ENCODE measurements at regions not wholly inside any gene's neighbourhood (a gene's known extent, or its start where the extent isn't known, plus 50 kb on each side); places are given as distances from the start of the nearest gene placed in this dataset.

- TF ChIP-seq POLR2AphosphoS5 (IDR thresholded peaks at IDR 0.05; ENCODE audit: low read length) (no peak), RAD21 (IDR thresholded peaks at IDR 0.05; ENCODE audit: insufficient read depth, low read depth, low read length) (no peak), JUND (IDR thresholded peaks at IDR 0.05; ENCODE audit: low read depth, low read length) (no peak), FOXK2 (IDR thresholded peaks at IDR 0.05) (no peak), TBL1XR1 (IDR thresholded peaks at IDR 0.05; ENCODE audit: low read depth, low read length) (no peak), SIX5 (IDR thresholded peaks at IDR 0.05; ENCODE audit: low read depth, low read length, severe bottlenecking) (no peak), FOXM1 (IDR thresholded peaks at IDR 0.05; ENCODE audit: low read depth, low read length) (no peak), CTCF (IDR thresholded peaks at IDR 0.05 in 2 of 3, conservative IDR thresholded peaks at IDR 0.05 in 1 of 3; ENCODE audit: control insufficient read depth in 2 of 3, extremely low read depth in 1 of 3, insufficient read depth in 1 of 3, low read depth in 3 of 3, low read length in 3 of 3) (no peak), BHLHE40 (IDR thresholded peaks at IDR 0.05; ENCODE audit: borderline replicate concordance in 1 of 2, low read depth in 2 of 2, low read length in 1 of 2) (no peak), RBBP5 (conservative IDR thresholded peaks at IDR 0.05) (no peak)
- TF ChIP-seq, protein P1, sequence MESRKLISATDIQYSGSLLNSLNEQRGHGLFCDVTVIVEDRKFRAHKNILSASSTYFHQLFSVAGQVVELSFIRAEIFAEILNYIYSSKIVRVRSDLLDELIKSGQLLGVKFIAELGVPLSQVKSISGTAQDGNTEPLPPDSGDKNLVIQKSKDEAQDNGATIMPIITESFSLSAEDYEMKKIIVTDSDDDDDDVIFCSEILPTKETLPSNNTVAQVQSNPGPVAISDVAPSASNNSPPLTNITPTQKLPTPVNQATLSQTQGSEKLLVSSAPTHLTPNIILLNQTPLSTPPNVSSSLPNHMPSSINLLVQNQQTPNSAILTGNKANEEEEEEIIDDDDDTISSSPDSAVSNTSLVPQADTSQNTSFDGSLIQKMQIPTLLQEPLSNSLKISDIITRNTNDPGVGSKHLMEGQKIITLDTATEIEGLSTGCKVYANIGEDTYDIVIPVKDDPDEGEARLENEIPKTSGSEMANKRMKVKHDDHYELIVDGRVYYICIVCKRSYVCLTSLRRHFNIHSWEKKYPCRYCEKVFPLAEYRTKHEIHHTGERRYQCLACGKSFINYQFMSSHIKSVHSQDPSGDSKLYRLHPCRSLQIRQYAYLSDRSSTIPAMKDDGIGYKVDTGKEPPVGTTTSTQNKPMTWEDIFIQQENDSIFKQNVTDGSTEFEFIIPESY (IDR thresholded peaks at IDR 0.05), result no peak
Measured at GRCh38 chr4:62656006-62656405, 1455.9 kb downstream of the ADGRL3 start.

Measured in GM12878 (cell line).